ENCODE measurements at regions not wholly inside any gene's neighbourhood (a gene's known extent, or its start where the extent isn't known, plus 50 kb on each side); places are given as distances from the start of the nearest gene placed in this dataset.
"Not testable (repeated sequence)": the region's sequence is repeated elsewhere in the genome, so short reads cannot be mapped to it uniquely, and the experiment has no call there.

GRCh38 chr16:79985606-79986005 lies 385.1 kb upstream of the MAF start:
- Histone ChIP-seq H3K4me3 (no peak overlapping the region), H3K36me3 (replicated peaks in 1 of 2) (no peaks in the 10 kb centered on the region), H3K4me1 (replicated peaks in 1 of 2) (peaks cover 0 to 5% of the 10 kb centered on the region in 2 donors), H3K27me3 (no peaks in the 10 kb centered on the region), H3K9me3 (replicated peaks in 1 of 3) (no peaks in the 10 kb centered on the region), H3K27ac (no peak overlapping the region)
- intact Hi-C loops (cut with DNase I) = no loop called here
- no peak for DNase-seq
- 90 to 94% (median 93%) methylated on average over 3 of the region's 3 CpGs for WGBS, 4 donors
- TF ChIP-seq POLR2A (IDR thresholded peaks at IDR 0.05) (no peak), CTCF (IDR thresholded peaks at IDR 0.05) (no peak)

GRCh38 chr16:79984149-79984548 lies 383.6 kb upstream of the MAF start:
- H3K4me3 ChIP-seq; H3K9me3 ChIP-seq (replicated peaks in 1 of 3); H3K36me3 ChIP-seq (replicated peaks in 1 of 2); H3K27ac ChIP-seq; H3K4me1 ChIP-seq (replicated peaks in 1 of 2); DNase-seq; H3K27me3 ChIP-seq; intact Hi-C loops (cut with DNase I): not testable (repeated sequence)
- WGBS, 4 donors = 91 to 98% (median 97%) methylated on average over 6 of the region's 6 CpGs

- no peaks in the 10 kb centered on the region for H3K27me3 ChIP-seq
- DNase-seq = no peak
- no peaks in the 10 kb centered on the region for H3K9me3 ChIP-seq (replicated peaks in 1 of 3)
- H3K4me3 ChIP-seq = no peak overlapping the region
- intact Hi-C loops (cut with DNase I) = no loop called here
- H3K27ac ChIP-seq = no peak overlapping the region
- H3K36me3 ChIP-seq (replicated peaks in 1 of 2) = no peaks in the 10 kb centered on the region
- H3K4me1 ChIP-seq (replicated peaks in 1 of 2) = peaks cover 0 to 5% of the 10 kb centered on the region in 2 donors
- WGBS, 4 donors = 69 to 81% (median 77%) methylated on average over 2 of the region's 2 CpGs
- TF ChIP-seq CTCF (IDR thresholded peaks at IDR 0.05) = no peak
- no peak for TF ChIP-seq POLR2A (IDR thresholded peaks at IDR 0.05)
Measured at GRCh38 chr16:79982862-79983261, 382.3 kb upstream of the MAF start.

- H3K27ac ChIP-seq = no peak overlapping the region
- no peaks in the 10 kb centered on the region for H3K27me3 ChIP-seq
- intact Hi-C loops (cut with DNase I) = no loop called here
- DNase-seq = no peak
- no peaks in the 10 kb centered on the region for H3K36me3 ChIP-seq (replicated peaks in 1 of 2)
- TF ChIP-seq POLR2A (IDR thresholded peaks at IDR 0.05) (no peak), CTCF (IDR thresholded peaks at IDR 0.05) (no peak)
- peaks cover 0 to 5% of the 10 kb centered on the region in 2 donors for H3K4me1 ChIP-seq (replicated peaks in 1 of 2)
- 75 to 89% (median 88%) methylated on average over 4 of the region's 4 CpGs for WGBS, 4 donors
- no peaks in the 10 kb centered on the region for H3K9me3 ChIP-seq (replicated peaks in 1 of 3)
- H3K4me3 ChIP-seq = no peak overlapping the region
Measured at GRCh38 chr16:79982361-79982760, 381.8 kb upstream of the MAF start.

- H3K27me3 ChIP-seq = no peaks in the 10 kb centered on the region
- H3K4me3 ChIP-seq = no peak overlapping the region
- intact Hi-C loops (cut with DNase I) = no loop called here
- TF ChIP-seq POLR2A (IDR thresholded peaks at IDR 0.05) = no peak
- no peak for TF ChIP-seq CTCF (IDR thresholded peaks at IDR 0.05)
- 89 to 93% (median 92%) methylated on average over 4 of the region's 4 CpGs for WGBS, 4 donors
- H3K36me3 ChIP-seq (replicated peaks in 1 of 2) = no peaks in the 10 kb centered on the region
- peaks cover 0 to 5% of the 10 kb centered on the region in 2 donors for H3K4me1 ChIP-seq (replicated peaks in 1 of 2)
- no peak overlapping the region for H3K27ac ChIP-seq
- H3K9me3 ChIP-seq (replicated peaks in 1 of 3) = no peaks in the 10 kb centered on the region
- no peak for DNase-seq
Measured at GRCh38 chr16:79981814-79982213, 381.3 kb upstream of the MAF start.
